Left lobe of liver (tissue), 2 donors: ENCODE measurements at regions not wholly inside any gene's neighbourhood (a gene's known extent, or its start where the extent isn't known, plus 50 kb on each side); places are given as distances from the start of the nearest gene placed in this dataset.
"Not testable (repeated sequence)": the region's sequence is repeated elsewhere in the genome, so short reads cannot be mapped to it uniquely, and the experiment has no call there.

ENCODE experiments used
- ATAC-seq: fragments of 200-7000 bp; cut with Tn5 transposase; one replicate; pipeline ENCODE4 v1.9.1; 2020; ENCODE audit warnings: mild to moderate bottlenecking, moderate library complexity
- DNase-seq: peaks from one replicate; pipeline ENCODE4 v3.0.0-alpha.2; 2020; ENCODE audit warnings: low spot score
- donor health status: DM: no; HTN: no; CAD: no; lungs with moderate emphysema.
- donor health status: DM: no; HTN: yes; CAD: no.

GRCh38 chr20:51306081-51306480, 236.4 kb downstream of the NFATC2 start:
- ATAC-seq = no peak
- no peak for DNase-seq

- no peak for ATAC-seq
These were observed 237.0 kb downstream of the NFATC2 start for GRCh38 chr20:51305316-51306052.

GRCh38 chr20:51303731-51304670, 238.5 kb downstream of the NFATC2 start:
- ATAC-seq = no peak
- no peak for DNase-seq

More at GRCh38 chr20:51305316-51306052, 237.0 kb downstream of the NFATC2 start:
- no peak for DNase-seq

GRCh38 chr20:51301026-51301425, 241.5 kb downstream of the NFATC2 start:
- ATAC-seq = no peak
- DNase-seq = no peak

GRCh38 chr20:51300104-51300503, 242.4 kb downstream of the NFATC2 start:
- DNase-seq = no peak
- no peak for ATAC-seq

GRCh38 chr20:51299413-51299812, 243.1 kb downstream of the NFATC2 start:
- no peak for DNase-seq
- no peak for ATAC-seq

- ATAC-seq (no peak), DNase-seq (no peak)
These were observed 244.3 kb downstream of the NFATC2 start for GRCh38 chr20:51298141-51298749.

GRCh38 chr20:51287628-51288413, 254.7 kb downstream of the NFATC2 start:
- ATAC-seq (no peak), DNase-seq (no peak)

GRCh38 chr20:51286758-51287157, 255.8 kb downstream of the NFATC2 start:
- ATAC-seq = no peak
- DNase-seq = no peak

GRCh38 chr20:51285684-51286083, 256.8 kb downstream of the NFATC2 start:
- ATAC-seq (no peak), DNase-seq (no peak)

- ATAC-seq (no peak), DNase-seq (no peak)
These were observed 257.6 kb downstream of the NFATC2 start for GRCh38 chr20:51284871-51285270.

GRCh38 chr20:51284176-51284575, 258.3 kb downstream of the NFATC2 start:
- DNase-seq (no peak), ATAC-seq (no peak)

- ATAC-seq (no peak), DNase-seq (no peak)
These were observed 258.6 kb upstream of the KCNG1 start for GRCh38 chr20:51281521-51281920.

- no peak for DNase-seq
These were observed 257.1 kb upstream of the KCNG1 start for GRCh38 chr20:51280047-51280446.

GRCh38 chr20:51277961-51278360, 255.1 kb upstream of the KCNG1 start:
- DNase-seq = no peak
- no peak for ATAC-seq

More at GRCh38 chr20:51280047-51280446, 257.1 kb upstream of the KCNG1 start:
- no peak for ATAC-seq

GRCh38 chr20:51276296-51276695, 253.4 kb upstream of the KCNG1 start:
- no peak for ATAC-seq
- no peak for DNase-seq

- DNase-seq = no peak
- ATAC-seq = no peak
These were observed 252.9 kb upstream of the KCNG1 start for GRCh38 chr20:51275826-51276225.

GRCh38 chr20:51275181-51275580, 252.3 kb upstream of the KCNG1 start:
- DNase-seq = no peak
- no peak for ATAC-seq

- no peak for ATAC-seq
- DNase-seq = no peak
These were observed 249.5 kb upstream of the KCNG1 start for GRCh38 chr20:51272401-51272800.

GRCh38 chr20:51271931-51272330, 249.0 kb upstream of the KCNG1 start:
- no peak for ATAC-seq
- no peak for DNase-seq

GRCh38 chr20:51271289-51271688, 248.4 kb upstream of the KCNG1 start:
- ATAC-seq, DNase-seq: not testable (repeated sequence)
